ENCODE measurements at regions not wholly inside any gene's neighbourhood (a gene's known extent, or its start where the extent isn't known, plus 50 kb on each side); places are given as distances from the start of the nearest gene placed in this dataset.

DNA sequence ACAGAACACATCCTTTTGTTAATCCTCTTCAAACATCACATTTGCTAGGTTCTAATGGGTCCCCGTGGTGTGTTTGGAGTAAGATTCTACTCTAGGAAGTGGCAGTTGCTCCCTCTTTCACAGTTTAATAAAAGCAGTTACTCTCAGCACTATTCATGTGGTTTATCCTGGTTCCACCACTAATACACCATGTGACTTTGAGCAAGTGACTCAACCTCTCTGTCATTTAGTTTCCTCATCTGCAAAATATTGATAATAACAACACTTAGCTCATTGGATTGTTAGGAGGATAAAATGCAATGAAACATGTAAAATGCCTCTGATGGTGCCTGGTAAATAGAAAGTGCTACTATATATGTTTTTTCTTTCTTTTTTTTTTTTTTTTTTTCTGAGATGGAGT, 488.0 kb upstream of the NOX3 start:
- no peak overlapping the region for H3K4me3 ChIP-seq (ENCODE audit: low read depth in 1 of 2, low read length in 2 of 2)
- 60 to 70% methylated on average over 1 of the region's 1 CpG for WGBS, 2 donors
- peaks cover 8 to 14% of the 10 kb centered on the region in 2 donors for H3K9me3 ChIP-seq (ENCODE audit: control insufficient read depth in 2 of 2, insufficient read depth in 1 of 2, low read depth in 1 of 2, low read length in 1 of 2)

GRCh38 chr6:155939253-155939652, 483.6 kb upstream of the NOX3 start:
- Histone ChIP-seq H3K27ac (ENCODE audit: low read depth in 2 of 2, low read length in 1 of 2) (no peak overlapping the region), H3K27me3 (ENCODE audit: control insufficient read depth in 1 of 2, insufficient read depth in 2 of 2, low read length in 2 of 2) (no peaks in the 10 kb centered on the region), H3K4me3 (ENCODE audit: low read depth in 1 of 2, low read length in 2 of 2) (no peak overlapping the region), H3K4me1 (ENCODE audit: control insufficient read depth in 2 of 2, insufficient read depth in 2 of 2, low read length in 1 of 2) (no peaks in the 10 kb centered on the region), H3K9me3 (ENCODE audit: control insufficient read depth in 2 of 2, insufficient read depth in 1 of 2, low read depth in 1 of 2, low read length in 1 of 2) (no peaks in the 10 kb centered on the region), H3K36me3 (ENCODE audit: control insufficient read depth in 2 of 2, insufficient read depth in 2 of 2, low read length in 1 of 2) (no peaks in the 10 kb centered on the region)

More for the DNA sequence above, 488.0 kb upstream of the NOX3 start:
- Histone ChIP-seq H3K36me3 (ENCODE audit: control insufficient read depth in 2 of 2, insufficient read depth in 2 of 2, low read length in 1 of 2) (no peaks in the 10 kb centered on the region), H3K27me3 (ENCODE audit: control insufficient read depth in 1 of 2, insufficient read depth in 2 of 2, low read length in 2 of 2) (no peaks in the 10 kb centered on the region), H3K27ac (ENCODE audit: low read depth in 2 of 2, low read length in 1 of 2) (no peak overlapping the region), H3K4me1 (ENCODE audit: control insufficient read depth in 2 of 2, insufficient read depth in 2 of 2, low read length in 1 of 2) (no peaks in the 10 kb centered on the region)

- H3K27ac ChIP-seq (ENCODE audit: low read depth in 2 of 2, low read length in 1 of 2) = no peak overlapping the region
- 67 to 73% methylated on average over 5 of the region's 5 CpGs for WGBS, 2 donors
Measured at GRCh38 chr6:155936551-155936950, 480.9 kb upstream of the NOX3 start.

GRCh38 chr6:155936127-155936526, 480.5 kb upstream of the NOX3 start:
- 81 to 82% methylated on average over 5 of the region's 5 CpGs for WGBS, 2 donors
- no peaks in the 10 kb centered on the region for H3K27me3 ChIP-seq (ENCODE audit: control insufficient read depth in 1 of 2, insufficient read depth in 2 of 2, low read length in 2 of 2)
- no peak overlapping the region for H3K27ac ChIP-seq (ENCODE audit: low read depth in 2 of 2, low read length in 1 of 2)

More at GRCh38 chr6:155936551-155936950, 480.9 kb upstream of the NOX3 start:
- Histone ChIP-seq H3K36me3 (ENCODE audit: control insufficient read depth in 2 of 2, insufficient read depth in 2 of 2, low read length in 1 of 2) (no peaks in the 10 kb centered on the region), H3K9me3 (ENCODE audit: control insufficient read depth in 2 of 2, insufficient read depth in 1 of 2, low read depth in 1 of 2, low read length in 1 of 2) (no peaks in the 10 kb centered on the region), H3K4me3 (ENCODE audit: low read depth in 1 of 2, low read length in 2 of 2) (no peak overlapping the region), H3K27me3 (ENCODE audit: control insufficient read depth in 1 of 2, insufficient read depth in 2 of 2, low read length in 2 of 2) (no peaks in the 10 kb centered on the region), H3K4me1 (ENCODE audit: control insufficient read depth in 2 of 2, insufficient read depth in 2 of 2, low read length in 1 of 2) (no peaks in the 10 kb centered on the region)

GRCh38 chr6:155916846-155917624, 461.4 kb upstream of the NOX3 start:
- H3K36me3 ChIP-seq (ENCODE audit: control insufficient read depth in 2 of 2, insufficient read depth in 2 of 2, low read length in 1 of 2) = no peaks in the 10 kb centered on the region
- no peak overlapping the region for H3K27ac ChIP-seq (ENCODE audit: low read depth in 2 of 2, low read length in 1 of 2)
- 74% methylated on average over 2 of the region's 2 CpGs for WGBS, 2 donors
- no peaks in the 10 kb centered on the region for H3K27me3 ChIP-seq (ENCODE audit: control insufficient read depth in 1 of 2, insufficient read depth in 2 of 2, low read length in 2 of 2)
- no peak overlapping the region for H3K4me3 ChIP-seq (ENCODE audit: low read depth in 1 of 2, low read length in 2 of 2)
- no peaks in the 10 kb centered on the region for H3K9me3 ChIP-seq (ENCODE audit: control insufficient read depth in 2 of 2, insufficient read depth in 1 of 2, low read depth in 1 of 2, low read length in 1 of 2)
- H3K4me1 ChIP-seq (ENCODE audit: control insufficient read depth in 2 of 2, insufficient read depth in 2 of 2, low read length in 1 of 2) = no peaks in the 10 kb centered on the region

More at GRCh38 chr6:155936127-155936526, 480.5 kb upstream of the NOX3 start:
- H3K4me3 ChIP-seq (ENCODE audit: low read depth in 1 of 2, low read length in 2 of 2) = no peak overlapping the region
- H3K4me1 ChIP-seq (ENCODE audit: control insufficient read depth in 2 of 2, insufficient read depth in 2 of 2, low read length in 1 of 2) = no peaks in the 10 kb centered on the region
- no peaks in the 10 kb centered on the region for H3K36me3 ChIP-seq (ENCODE audit: control insufficient read depth in 2 of 2, insufficient read depth in 2 of 2, low read length in 1 of 2)
- H3K9me3 ChIP-seq (ENCODE audit: control insufficient read depth in 2 of 2, insufficient read depth in 1 of 2, low read depth in 1 of 2, low read length in 1 of 2) = no peaks in the 10 kb centered on the region

DNA sequence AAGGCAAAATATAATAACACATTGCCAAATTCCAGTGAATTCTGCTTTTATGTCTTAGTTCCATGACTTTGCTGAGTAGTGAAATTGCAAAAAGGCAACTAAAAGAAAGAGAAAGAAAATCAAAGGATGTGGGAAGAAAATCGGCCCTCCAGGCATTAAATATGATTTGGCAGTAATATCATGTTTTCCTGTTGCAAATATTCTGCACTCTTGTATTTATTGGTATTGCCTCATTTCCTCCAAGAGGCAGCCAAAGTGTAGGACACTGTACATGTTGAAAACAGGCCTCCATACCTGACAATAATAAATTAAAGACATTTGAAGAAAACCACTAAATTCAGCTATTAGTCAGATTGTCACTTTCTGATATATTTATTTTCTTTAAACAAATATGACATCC, 460.0 kb upstream of the NOX3 start:
- no peaks in the 10 kb centered on the region for H3K9me3 ChIP-seq (ENCODE audit: control insufficient read depth in 2 of 2, insufficient read depth in 1 of 2, low read depth in 1 of 2, low read length in 1 of 2)
- WGBS, 2 donors = 23 to 32% methylated on average over 1 of the region's 1 CpG
- no peaks in the 10 kb centered on the region for H3K27me3 ChIP-seq (ENCODE audit: control insufficient read depth in 1 of 2, insufficient read depth in 2 of 2, low read length in 2 of 2)
- no peak overlapping the region for H3K4me3 ChIP-seq (ENCODE audit: low read depth in 1 of 2, low read length in 2 of 2)
- no peak overlapping the region for H3K27ac ChIP-seq (ENCODE audit: low read depth in 2 of 2, low read length in 1 of 2)
- no peaks in the 10 kb centered on the region for H3K36me3 ChIP-seq (ENCODE audit: control insufficient read depth in 2 of 2, insufficient read depth in 2 of 2, low read length in 1 of 2)
- H3K4me1 ChIP-seq (ENCODE audit: control insufficient read depth in 2 of 2, insufficient read depth in 2 of 2, low read length in 1 of 2) = no peaks in the 10 kb centered on the region

- Histone ChIP-seq H3K4me3 (ENCODE audit: low read depth in 1 of 2, low read length in 2 of 2) (no peak overlapping the region), H3K9me3 (ENCODE audit: control insufficient read depth in 2 of 2, insufficient read depth in 1 of 2, low read depth in 1 of 2, low read length in 1 of 2) (peaks cover 0 to 2% of the 10 kb centered on the region in 2 donors), H3K27ac (ENCODE audit: low read depth in 2 of 2, low read length in 1 of 2) (no peak overlapping the region), H3K27me3 (ENCODE audit: control insufficient read depth in 1 of 2, insufficient read depth in 2 of 2, low read length in 2 of 2) (no peaks in the 10 kb centered on the region), H3K36me3 (ENCODE audit: control insufficient read depth in 2 of 2, insufficient read depth in 2 of 2, low read length in 1 of 2) (no peaks in the 10 kb centered on the region), H3K4me1 (ENCODE audit: control insufficient read depth in 2 of 2, insufficient read depth in 2 of 2, low read length in 1 of 2) (no peaks in the 10 kb centered on the region)
- 87 to 94% methylated on average over 8 of the region's 8 CpGs for WGBS, 2 donors
Measured at GRCh38 chr6:155913816-155914215, 458.2 kb upstream of the NOX3 start.

GRCh38 chr6:155909710-155910109, 454.1 kb upstream of the NOX3 start:
- Histone ChIP-seq H3K9me3 (ENCODE audit: control insufficient read depth in 2 of 2, insufficient read depth in 1 of 2, low read depth in 1 of 2, low read length in 1 of 2) (peaks cover 0 to 2% of the 10 kb centered on the region in 2 donors), H3K27ac (ENCODE audit: low read depth in 2 of 2, low read length in 1 of 2) (no peak overlapping the region), H3K4me3 (ENCODE audit: low read depth in 1 of 2, low read length in 2 of 2) (no peak overlapping the region), H3K36me3 (ENCODE audit: control insufficient read depth in 2 of 2, insufficient read depth in 2 of 2, low read length in 1 of 2) (no peaks in the 10 kb centered on the region), H3K27me3 (ENCODE audit: control insufficient read depth in 1 of 2, insufficient read depth in 2 of 2, low read length in 2 of 2) (no peaks in the 10 kb centered on the region), H3K4me1 (ENCODE audit: control insufficient read depth in 2 of 2, insufficient read depth in 2 of 2, low read length in 1 of 2) (no peaks in the 10 kb centered on the region)
- WGBS, 2 donors = 71 to 76% methylated on average over 2 of the region's 2 CpGs

DNA sequence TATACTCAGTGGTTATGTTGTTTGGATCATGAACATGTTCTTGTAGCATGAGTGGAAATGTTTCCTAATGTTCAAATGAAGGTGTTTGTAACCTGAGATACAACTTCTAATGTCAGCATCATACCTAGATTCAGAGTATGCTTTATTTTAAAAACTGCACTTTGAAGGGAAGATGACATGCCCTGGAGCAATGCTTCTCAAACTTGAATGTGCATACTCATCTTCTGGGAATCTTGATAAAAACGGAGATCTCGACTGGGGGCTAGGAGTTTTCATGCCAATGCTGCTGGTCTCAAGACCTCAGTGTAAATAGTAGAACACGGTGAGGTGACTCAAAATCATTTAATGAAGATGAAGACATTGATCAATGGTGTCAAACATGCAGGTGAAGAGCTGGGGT, 440.0 kb upstream of the NOX3 start:
- H3K27me3 ChIP-seq (ENCODE audit: control insufficient read depth in 1 of 2, insufficient read depth in 2 of 2, low read length in 2 of 2) = no peaks in the 10 kb centered on the region
- WGBS, 2 donors = 57 to 59% methylated on average over 3 of the region's 3 CpGs
- no peak overlapping the region for H3K27ac ChIP-seq (ENCODE audit: low read depth in 2 of 2, low read length in 1 of 2)

DNA sequence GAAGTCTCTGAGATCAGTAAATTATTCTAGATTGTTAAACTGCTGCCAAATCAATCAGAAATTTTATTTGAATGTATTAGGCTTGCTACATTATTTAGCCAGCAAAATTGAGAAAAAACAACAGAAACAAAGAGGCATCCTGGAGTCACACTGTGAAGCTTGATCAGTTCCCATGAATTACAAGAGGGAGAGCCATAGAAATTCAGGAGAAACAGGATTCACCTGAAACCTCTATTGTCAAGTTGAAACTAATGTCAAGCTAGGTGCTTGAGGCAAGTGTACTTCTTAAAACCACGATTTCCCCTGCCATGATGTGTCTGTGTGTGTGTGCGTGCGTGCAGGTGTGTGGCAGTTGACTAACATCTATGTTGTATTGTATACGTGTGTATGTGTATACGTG, 439.1 kb upstream of the NOX3 start:
- no peaks in the 10 kb centered on the region for H3K36me3 ChIP-seq (ENCODE audit: control insufficient read depth in 2 of 2, insufficient read depth in 2 of 2, low read length in 1 of 2)
- H3K27me3 ChIP-seq (ENCODE audit: control insufficient read depth in 1 of 2, insufficient read depth in 2 of 2, low read length in 2 of 2) = no peaks in the 10 kb centered on the region
- no peak overlapping the region for H3K27ac ChIP-seq (ENCODE audit: low read depth in 2 of 2, low read length in 1 of 2)
- H3K4me1 ChIP-seq (ENCODE audit: control insufficient read depth in 2 of 2, insufficient read depth in 2 of 2, low read length in 1 of 2) = no peaks in the 10 kb centered on the region
- no peaks in the 10 kb centered on the region for H3K9me3 ChIP-seq (ENCODE audit: control insufficient read depth in 2 of 2, insufficient read depth in 1 of 2, low read depth in 1 of 2, low read length in 1 of 2)
- WGBS, 2 donors = 78 to 79% methylated on average over 5 of the region's 5 CpGs
- no peak overlapping the region for H3K4me3 ChIP-seq (ENCODE audit: low read depth in 1 of 2, low read length in 2 of 2)

More for the DNA sequence above, 440.0 kb upstream of the NOX3 start:
- H3K4me1 ChIP-seq (ENCODE audit: control insufficient read depth in 2 of 2, insufficient read depth in 2 of 2, low read length in 1 of 2) = no peaks in the 10 kb centered on the region
- no peaks in the 10 kb centered on the region for H3K9me3 ChIP-seq (ENCODE audit: control insufficient read depth in 2 of 2, insufficient read depth in 1 of 2, low read depth in 1 of 2, low read length in 1 of 2)
- H3K36me3 ChIP-seq (ENCODE audit: control insufficient read depth in 2 of 2, insufficient read depth in 2 of 2, low read length in 1 of 2) = no peaks in the 10 kb centered on the region
- H3K4me3 ChIP-seq (ENCODE audit: low read depth in 1 of 2, low read length in 2 of 2) = no peak overlapping the region
